Karpas-422 (cell line): ENCODE measurements at regions not wholly inside any gene's neighbourhood (a gene's known extent, or its start where the extent isn't known, plus 50 kb on each side); places are given as distances from the start of the nearest gene placed in this dataset.

Experiments
- DNase-seq: peaks from one replicate; pipeline ENCODE4 v3.0.0-alpha.2; 2015
- H2AFZ ChIP-seq: fragments of 200-600 bp; sonication (generic); 2 replicates; pipeline ENCODE4 v1.6.1; 2014; ENCODE audit warnings: antibody characterized with exemption, low read length, mixed read lengths
- H3K27ac ChIP-seq: fragments of 200-600 bp; sonication (generic); 2 replicates; pipeline ENCODE4 v1.5.1; 2014; ENCODE audit warnings: mild to moderate bottlenecking, low read length, moderate library complexity
- H3K27me3 ChIP-seq: fragments of 200-600 bp; sonication (generic); 2 replicates; pipeline ENCODE4 v1.6.1; 2014; ENCODE audit warnings: low read length, mixed read lengths
- H3K36me3 ChIP-seq: fragments of 200-600 bp; sonication (generic); 2 replicates; pipeline ENCODE4 v1.6.1; 2014; ENCODE audit warnings: low read length, mixed read lengths; ENCODE audit not compliant: insufficient read depth
- H3K4me1 ChIP-seq: fragments of 200-600 bp; sonication (generic); 2 replicates; pipeline ENCODE4 v1.6.1; 2014; ENCODE audit warnings: mild to moderate bottlenecking, low read length, mixed read lengths
- H3K4me2 ChIP-seq: fragments of 200-600 bp; sonication (generic); 2 replicates; pipeline ENCODE4 v1.6.1; 2014; ENCODE audit warnings: low read length, low read depth, mild to moderate bottlenecking; ENCODE audit not compliant: poor library complexity, severe bottlenecking
- H3K4me3 ChIP-seq: fragments of 200-600 bp; sonication (generic); 2 replicates; pipeline ENCODE4 v1.5.1; 2014; ENCODE audit warnings: mild to moderate bottlenecking, antibody characterized with exemption, low read length, mixed read lengths
- H3K79me2 ChIP-seq: fragments of 200-600 bp; sonication (generic); 2 replicates; pipeline ENCODE4 v1.6.1; 2014; ENCODE audit warnings: mild to moderate bottlenecking, low read length, mixed read lengths
- H3K9ac ChIP-seq: fragments of 200-600 bp; sonication (generic); 2 replicates; pipeline ENCODE4 v1.6.0; 2014; ENCODE audit warnings: low read length
- H3K9me2 ChIP-seq: fragments of 200-600 bp; sonication (generic), shearing (Covaris generic); replicated peaks from 2 replicates; pipeline ENCODE4 v1.6.0; 2014; ENCODE audit warnings: mild to moderate bottlenecking, low read length, moderate library complexity; ENCODE audit not compliant: insufficient read depth
- H3K9me3 ChIP-seq: fragments of 300-700, 200-600 bp; sonication (generic); 2 replicates; pipeline ENCODE4 v1.6.1; 2014; ENCODE audit warnings: low read length, mixed read lengths
- H4K20me1 ChIP-seq: fragments of 200-600 bp; sonication (generic); 2 replicates; pipeline ENCODE4 v1.6.1; 2014; ENCODE audit warnings: mild to moderate bottlenecking, antibody characterized with exemption, low read length, low read depth; ENCODE audit not compliant: insufficient read depth

DNA sequence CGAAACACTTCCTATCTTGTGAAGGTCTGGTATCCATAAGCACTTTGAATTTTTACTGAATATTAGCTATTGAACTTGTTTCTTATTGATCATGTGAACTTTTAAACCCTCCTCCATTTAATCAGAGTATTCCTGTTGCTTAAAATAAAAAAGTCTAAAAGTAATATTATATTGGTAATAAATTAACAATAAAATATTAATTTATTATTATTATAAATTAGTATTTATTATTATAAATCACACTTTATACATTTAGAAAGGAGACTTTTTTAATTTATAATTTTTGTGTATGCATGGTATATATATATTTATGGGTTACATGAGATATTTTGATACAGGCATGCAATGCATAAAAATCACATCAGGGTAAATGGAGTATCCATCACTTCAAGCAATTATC lies 295.4 kb upstream of the NETO1 start:
- DNase-seq, result no peak
- H3K9ac ChIP-seq, result no peak overlapping the region
- H3K27ac ChIP-seq, result no peak overlapping the region
- no peak overlapping the region for H3K4me2 ChIP-seq
- H3K9me3 ChIP-seq, result peaks cover 40% of the 10 kb centered on the region
- no peak overlapping the region for H2AFZ ChIP-seq
- H4K20me1 ChIP-seq, result no peaks in the 10 kb centered on the region
- no peaks in the 10 kb centered on the region for H3K79me2 ChIP-seq
- H3K4me1 ChIP-seq, result no peaks in the 10 kb centered on the region
- H3K4me3 ChIP-seq, result 0 out of 2 replicates have a peak overlapping the region, but pooled peaks have one; percentile 5
- H3K36me3 ChIP-seq, result no peaks in the 10 kb centered on the region
- no peaks in the 10 kb centered on the region for H3K27me3 ChIP-seq
- no peaks in the 10 kb centered on the region for H3K9me2 ChIP-seq

DNA sequence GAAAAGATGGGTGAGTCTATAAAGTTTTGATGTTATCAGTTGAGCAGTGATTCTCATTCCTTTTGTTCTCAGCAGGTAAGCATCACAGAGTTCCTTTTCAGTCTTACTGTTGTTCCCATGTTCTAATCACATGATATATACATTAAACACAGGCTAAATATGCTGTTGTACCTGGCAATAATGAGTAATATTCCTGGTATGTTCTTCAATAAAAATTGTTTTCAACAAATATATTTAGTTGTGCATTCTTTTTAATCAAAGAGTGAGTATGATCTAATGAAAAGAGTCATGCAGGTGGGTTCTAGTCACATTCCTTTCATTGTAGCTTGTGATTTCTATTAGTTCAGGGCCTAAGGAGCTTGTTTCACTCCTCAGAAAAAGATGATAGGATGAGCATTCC lies 288.3 kb upstream of the NETO1 start:
- Histone ChIP-seq H3K79me2 (no peaks in the 10 kb centered on the region), H3K36me3 (no peaks in the 10 kb centered on the region), H3K9ac (no peak overlapping the region), H3K9me2 (no peaks in the 10 kb centered on the region), H2AFZ (no peak overlapping the region), H4K20me1 (no peaks in the 10 kb centered on the region), H3K27me3 (no peaks in the 10 kb centered on the region), H3K4me2 (no peak overlapping the region), H3K4me1 (no peaks in the 10 kb centered on the region), H3K27ac (no peak overlapping the region), H3K9me3 (peaks cover 25% of the 10 kb centered on the region), H3K4me3 (no peak overlapping the region)
- no peak for DNase-seq

DNA sequence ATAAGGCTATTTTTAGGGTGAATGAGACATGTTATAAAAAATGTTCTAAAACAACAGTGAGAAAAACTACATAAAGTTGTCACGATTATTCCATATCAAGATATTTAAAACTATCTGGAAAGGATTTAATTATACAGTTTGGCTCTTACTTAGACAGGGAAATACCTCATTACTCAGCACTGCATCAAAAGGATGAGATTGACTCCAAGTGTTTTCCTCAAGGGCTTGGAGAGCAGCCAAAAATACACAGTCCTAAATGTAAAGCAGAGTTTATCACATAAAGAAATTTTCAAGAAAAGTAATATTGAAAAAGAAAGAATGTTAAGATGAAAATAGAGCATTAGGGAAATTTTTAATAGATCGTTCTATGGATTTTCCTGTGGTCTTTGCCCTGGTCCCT lies 285.5 kb upstream of the NETO1 start:
- Histone ChIP-seq H3K9ac (no peak overlapping the region), H3K9me3 (peaks cover 30% of the 10 kb centered on the region), H3K27ac (no peak overlapping the region), H3K27me3 (no peaks in the 10 kb centered on the region), H2AFZ (no peak overlapping the region), H3K4me3 (no peak overlapping the region), H3K9me2 (no peaks in the 10 kb centered on the region), H3K4me2 (no peak overlapping the region), H3K36me3 (no peaks in the 10 kb centered on the region), H3K79me2 (no peaks in the 10 kb centered on the region), H3K4me1 (no peaks in the 10 kb centered on the region), H4K20me1 (no peaks in the 10 kb centered on the region)
- no peak for DNase-seq

GRCh38 chr18:73151086-73151485 lies 283.3 kb upstream of the NETO1 start:
- no peaks in the 10 kb centered on the region for H3K79me2 ChIP-seq

DNA sequence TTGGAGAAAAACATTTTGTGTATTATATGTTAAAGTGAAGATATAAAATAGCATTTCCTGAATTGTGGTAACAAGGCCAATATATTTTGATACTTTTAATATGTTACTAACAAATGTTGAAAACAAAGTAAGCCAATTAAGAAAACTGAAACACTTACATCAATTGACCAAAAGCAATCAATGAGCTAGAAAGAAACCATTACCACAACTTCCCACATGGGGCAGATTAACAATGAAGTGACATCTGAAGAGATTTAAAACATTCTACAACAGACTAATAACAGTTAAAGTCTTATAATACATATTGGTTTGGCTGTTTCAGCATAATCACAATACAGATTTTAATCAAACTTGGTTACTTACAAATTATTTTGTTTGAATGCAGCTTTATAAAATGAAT lies 282.4 kb upstream of the NETO1 start:
- Histone ChIP-seq H3K27ac (no peak overlapping the region), H3K4me3 (no peak overlapping the region), H2AFZ (no peak overlapping the region), H3K9me2 (no peaks in the 10 kb centered on the region), H3K4me1 (no peaks in the 10 kb centered on the region), H3K9me3 (peaks cover 37% of the 10 kb centered on the region), H3K9ac (no peak overlapping the region), H3K36me3 (no peaks in the 10 kb centered on the region), H3K79me2 (no peaks in the 10 kb centered on the region), H4K20me1 (no peaks in the 10 kb centered on the region), H3K4me2 (no peak overlapping the region), H3K27me3 (no peaks in the 10 kb centered on the region)
- no peak for DNase-seq

More at GRCh38 chr18:73151086-73151485, 283.3 kb upstream of the NETO1 start:
- Histone ChIP-seq H3K4me1 (no peaks in the 10 kb centered on the region), H3K27ac (no peak overlapping the region), H4K20me1 (no peaks in the 10 kb centered on the region), H3K4me3 (no peak overlapping the region), H3K9ac (no peak overlapping the region), H3K27me3 (no peaks in the 10 kb centered on the region), H2AFZ (no peak overlapping the region), H3K9me3 (peaks cover 35% of the 10 kb centered on the region), H3K4me2 (no peak overlapping the region), H3K36me3 (no peaks in the 10 kb centered on the region), H3K9me2 (no peaks in the 10 kb centered on the region)
- DNase-seq, result no peak

DNA sequence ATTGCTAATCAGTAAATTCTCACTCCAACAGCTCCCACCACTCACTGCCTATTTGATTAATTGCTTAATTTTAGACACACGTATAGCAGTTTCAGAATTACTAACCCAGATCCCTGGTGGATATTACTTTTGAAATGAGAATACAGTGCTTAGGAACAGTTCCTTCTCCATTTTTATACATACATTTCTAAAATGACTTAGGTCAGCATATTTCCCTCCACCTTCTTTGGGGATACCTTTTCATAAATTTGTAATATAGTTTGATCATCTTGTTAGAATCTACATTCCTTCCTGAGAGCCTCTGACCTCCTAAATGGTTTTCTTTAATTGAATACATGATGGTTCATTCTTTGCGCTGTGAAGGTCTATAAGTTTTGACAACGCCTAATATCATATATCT lies 279.8 kb upstream of the NETO1 start:
- H3K9me3 ChIP-seq, result peaks cover 39% of the 10 kb centered on the region
- H3K4me2 ChIP-seq, result no peak overlapping the region
- H3K79me2 ChIP-seq, result no peaks in the 10 kb centered on the region
- DNase-seq, result no peak
- H3K27me3 ChIP-seq, result no peaks in the 10 kb centered on the region
- H3K9me2 ChIP-seq, result no peaks in the 10 kb centered on the region
- H3K36me3 ChIP-seq, result no peaks in the 10 kb centered on the region
- H2AFZ ChIP-seq, result no peak overlapping the region
- H3K4me3 ChIP-seq, result no peak overlapping the region
- H3K4me1 ChIP-seq, result no peaks in the 10 kb centered on the region
- no peaks in the 10 kb centered on the region for H4K20me1 ChIP-seq
- no peak overlapping the region for H3K9ac ChIP-seq
- no peak overlapping the region for H3K27ac ChIP-seq

GRCh38 chr18:73144030-73144429 lies 276.2 kb upstream of the NETO1 start:
- no peak for DNase-seq
- Histone ChIP-seq H3K9me2 (no peaks in the 10 kb centered on the region), H3K4me3 (no peak overlapping the region), H3K27ac (no peak overlapping the region), H3K4me1 (no peaks in the 10 kb centered on the region), H3K9me3 (peaks cover 39% of the 10 kb centered on the region), H4K20me1 (no peaks in the 10 kb centered on the region), H3K36me3 (no peaks in the 10 kb centered on the region), H2AFZ (no peak overlapping the region), H3K4me2 (no peak overlapping the region), H3K79me2 (no peaks in the 10 kb centered on the region), H3K27me3 (no peaks in the 10 kb centered on the region), H3K9ac (no peak overlapping the region)

DNA sequence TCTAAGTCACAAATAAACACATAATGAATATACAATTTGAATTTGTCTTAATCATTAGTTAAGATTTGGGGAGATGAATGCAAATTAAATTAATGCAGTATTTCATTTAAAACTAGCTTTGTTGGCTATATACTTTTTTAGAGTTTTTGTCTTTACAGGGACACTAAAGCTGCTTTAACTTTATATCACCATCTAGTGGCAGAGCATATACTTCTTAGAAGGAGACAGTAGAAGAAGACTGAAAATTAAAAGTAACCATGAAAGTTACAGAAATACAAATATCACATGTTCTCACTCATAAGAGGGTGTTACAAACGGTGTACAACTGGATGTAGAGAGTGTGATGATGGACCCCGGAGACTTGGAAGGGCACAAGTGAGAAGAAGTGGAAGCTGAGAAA lies 268.3 kb upstream of the NETO1 start:
- Histone ChIP-seq H3K9me3 (peaks cover 17% of the 10 kb centered on the region), H3K36me3 (no peaks in the 10 kb centered on the region), H3K27ac (no peak overlapping the region), H3K79me2 (no peaks in the 10 kb centered on the region), H3K4me3 (no peak overlapping the region), H3K9ac (no peak overlapping the region), H3K4me2 (no peak overlapping the region), H3K27me3 (no peaks in the 10 kb centered on the region), H3K4me1 (no peaks in the 10 kb centered on the region), H2AFZ (no peak overlapping the region), H3K9me2 (no peaks in the 10 kb centered on the region), H4K20me1 (no peaks in the 10 kb centered on the region)
- peak; percentile 53 for DNase-seq

- Histone ChIP-seq H3K9ac (no peak overlapping the region), H3K4me3 (no peak overlapping the region), H3K9me2 (no peaks in the 10 kb centered on the region), H3K9me3 (peaks cover 33% of the 10 kb centered on the region), H3K36me3 (no peaks in the 10 kb centered on the region), H2AFZ (no peak overlapping the region), H3K4me2 (no peak overlapping the region), H3K4me1 (no peaks in the 10 kb centered on the region), H3K27me3 (no peaks in the 10 kb centered on the region), H3K79me2 (no peaks in the 10 kb centered on the region), H3K27ac (no peak overlapping the region), H4K20me1 (no peaks in the 10 kb centered on the region)
- DNase-seq, result no peak
Observed at GRCh38 chr18:73124175-73124574, 256.4 kb upstream of the NETO1 start.
